ENCODE measurements at regions not wholly inside any gene's neighbourhood (a gene's known extent, or its start where the extent isn't known, plus 50 kb on each side); places are given as distances from the start of the nearest gene placed in this dataset.

GRCh38 chr18:77632758-77633157, 383.1 kb downstream of the GALR1 start:
- no peaks in the 10 kb centered on the region for H3K9me3 ChIP-seq
- H3K4me1 ChIP-seq = no peaks in the 10 kb centered on the region
- H3K36me3 ChIP-seq (replicated peaks) = no peaks in the 10 kb centered on the region
- no peaks in the 10 kb centered on the region for H3K27me3 ChIP-seq (ENCODE audit: low read depth)
- no peak for DNase-seq (ENCODE audit: low spot score in 2 of 2)
- in situ Hi-C loops (cut with MboI; ENCODE audit: low sequenced_read_pairs) = no loop called here
- no peak overlapping the region for H3K4me3 ChIP-seq

- in situ Hi-C loops (cut with MboI; ENCODE audit: low sequenced_read_pairs) = no loop called here
- Histone ChIP-seq H3K36me3 (replicated peaks) (no peaks in the 10 kb centered on the region), H3K4me3 (no peak overlapping the region), H3K4me1 (no peaks in the 10 kb centered on the region), H3K9me3 (no peaks in the 10 kb centered on the region), H3K27me3 (ENCODE audit: low read depth) (no peaks in the 10 kb centered on the region)
- no peak for DNase-seq (ENCODE audit: low spot score in 2 of 2)
These were observed 384.8 kb downstream of the GALR1 start for GRCh38 chr18:77634494-77634893.

DNA sequence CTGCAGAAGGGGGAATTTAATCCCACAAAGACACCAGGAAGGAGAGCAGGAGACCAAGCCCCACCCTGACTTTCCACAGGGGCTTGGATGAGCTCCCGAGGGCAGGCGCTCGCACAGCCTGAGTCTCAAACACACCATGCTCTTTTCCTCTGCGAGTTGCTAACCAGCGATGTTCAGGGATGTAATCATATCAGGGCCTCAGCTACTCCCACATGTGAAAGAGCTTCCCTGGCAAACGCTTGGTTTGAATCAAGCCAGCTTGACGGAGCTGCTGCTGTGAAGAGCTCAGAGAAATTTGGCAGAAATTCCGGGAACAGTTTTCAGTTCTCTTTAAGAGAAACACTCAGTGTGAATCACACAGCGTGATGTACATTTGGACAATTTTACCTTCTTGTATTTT, 385.8 kb downstream of the GALR1 start:
- no peaks in the 10 kb centered on the region for H3K4me1 ChIP-seq
- H3K9me3 ChIP-seq = no peaks in the 10 kb centered on the region
- no peaks in the 10 kb centered on the region for H3K36me3 ChIP-seq (replicated peaks)
- in situ Hi-C loops (cut with MboI; ENCODE audit: low sequenced_read_pairs) = no loop called here
- DNase-seq (ENCODE audit: low spot score in 2 of 2) = no peak
- H3K4me3 ChIP-seq = no peak overlapping the region
- H3K27me3 ChIP-seq (ENCODE audit: low read depth) = no peaks in the 10 kb centered on the region

- Histone ChIP-seq H3K4me1 (no peaks in the 10 kb centered on the region), H3K9me3 (no peaks in the 10 kb centered on the region), H3K36me3 (replicated peaks) (no peaks in the 10 kb centered on the region), H3K4me3 (no peak overlapping the region), H3K27me3 (ENCODE audit: low read depth) (no peaks in the 10 kb centered on the region)
- no peak for DNase-seq (ENCODE audit: low spot score in 2 of 2)
- in situ Hi-C loops (cut with MboI; ENCODE audit: low sequenced_read_pairs) = no loop called here
These were observed 386.2 kb downstream of the GALR1 start for GRCh38 chr18:77635858-77636257.

- no peak overlapping the region for H3K4me3 ChIP-seq
- H3K4me1 ChIP-seq = no peaks in the 10 kb centered on the region
- no peaks in the 10 kb centered on the region; the same call in 1 of the 2 replicates for H3K9me3 ChIP-seq
- in situ Hi-C loops (cut with MboI; ENCODE audit: low sequenced_read_pairs) = no loop called here
- DNase-seq (ENCODE audit: low spot score in 2 of 2) = no peak
- H3K36me3 ChIP-seq (replicated peaks) = no peaks in the 10 kb centered on the region
- no peaks in the 10 kb centered on the region for H3K27me3 ChIP-seq (ENCODE audit: low read depth)
These were observed 395.7 kb downstream of the GALR1 start for GRCh38 chr18:77645170-77645872.

GRCh38 chr18:77647472-77647871, 397.8 kb downstream of the GALR1 start:
- H3K36me3 ChIP-seq (replicated peaks) = no peaks in the 10 kb centered on the region
- in situ Hi-C loops (cut with MboI; ENCODE audit: low sequenced_read_pairs) = no loop called here

DNA sequence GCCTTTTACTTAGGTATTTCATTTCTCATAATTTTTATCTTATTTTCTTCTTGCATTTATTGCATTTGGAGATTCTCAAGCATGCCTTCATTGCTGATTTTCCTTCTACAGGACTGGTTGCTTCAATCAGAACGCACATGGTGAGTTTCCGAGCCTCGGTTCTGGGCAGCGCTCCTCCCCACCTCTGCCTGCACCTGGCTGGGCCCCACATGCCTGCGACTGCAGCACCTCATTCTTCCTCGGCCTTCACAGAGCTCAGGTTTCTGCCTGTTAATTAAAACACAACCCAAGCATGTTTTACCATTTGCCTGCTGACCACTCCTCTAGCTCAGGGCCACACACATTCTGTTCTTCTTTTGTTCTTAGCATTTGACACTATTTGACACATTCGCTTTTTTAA, 398.8 kb downstream of the GALR1 start:
- in situ Hi-C loops (cut with MboI; ENCODE audit: low sequenced_read_pairs) = no loop called here
- Histone ChIP-seq H3K4me3 (no peak overlapping the region), H3K27me3 (ENCODE audit: low read depth) (no peaks in the 10 kb centered on the region), H3K9me3 (no peaks in the 10 kb centered on the region; the same call in 1 of the 2 replicates), H3K4me1 (no peaks in the 10 kb centered on the region), H3K36me3 (replicated peaks) (no peaks in the 10 kb centered on the region)
- no peak for DNase-seq (ENCODE audit: low spot score in 2 of 2)

More at GRCh38 chr18:77647472-77647871, 397.8 kb downstream of the GALR1 start:
- no peaks in the 10 kb centered on the region for H3K4me1 ChIP-seq
- no peak for DNase-seq (ENCODE audit: low spot score in 2 of 2)
- H3K9me3 ChIP-seq = no peaks in the 10 kb centered on the region; the same call in 1 of the 2 replicates
- no peaks in the 10 kb centered on the region for H3K27me3 ChIP-seq (ENCODE audit: low read depth)
- H3K4me3 ChIP-seq = no peak overlapping the region

GRCh38 chr18:77650799-77651385, 401.2 kb downstream of the GALR1 start:
- in situ Hi-C loops (cut with MboI; ENCODE audit: low sequenced_read_pairs) = no loop called here
- H3K4me1 ChIP-seq = no peaks in the 10 kb centered on the region
- peak; percentile 26 to 70 for DNase-seq (ENCODE audit: low spot score in 2 of 2)
- H3K4me3 ChIP-seq = no peak overlapping the region
- H3K36me3 ChIP-seq (replicated peaks) = no peaks in the 10 kb centered on the region
- H3K27me3 ChIP-seq (ENCODE audit: low read depth) = no peaks in the 10 kb centered on the region
- H3K9me3 ChIP-seq = no peaks in the 10 kb centered on the region

DNA sequence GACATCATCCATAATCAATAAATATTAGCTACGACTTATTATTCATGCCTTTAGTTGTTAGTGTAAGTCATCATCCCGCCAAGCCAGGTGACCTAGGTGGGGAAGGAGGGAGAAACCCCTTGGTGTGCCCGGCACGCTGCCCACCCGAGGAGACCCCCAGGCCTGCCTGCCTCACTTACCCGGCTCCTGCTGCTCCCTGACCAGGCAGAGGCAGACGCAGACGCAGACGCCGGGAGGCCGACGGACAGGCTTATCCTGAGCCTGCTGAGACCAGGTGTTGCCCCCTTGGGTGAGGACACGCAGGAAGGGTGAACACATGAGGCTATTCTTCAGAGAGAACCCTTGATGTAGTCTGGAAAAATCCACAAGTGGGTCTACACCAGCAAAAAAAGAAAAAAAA, 401.8 kb downstream of the GALR1 start:
- Histone ChIP-seq H3K36me3 (replicated peaks) (no peaks in the 10 kb centered on the region), H3K4me1 (no peaks in the 10 kb centered on the region), H3K9me3 (no peaks in the 10 kb centered on the region), H3K27me3 (ENCODE audit: low read depth) (no peaks in the 10 kb centered on the region), H3K4me3 (no peak overlapping the region)
- DNase-seq (ENCODE audit: low spot score in 2 of 2) = no peak
- in situ Hi-C loops (cut with MboI; ENCODE audit: low sequenced_read_pairs) = no loop called here

- H3K27me3 ChIP-seq (ENCODE audit: low read depth) = no peaks in the 10 kb centered on the region
- no peaks in the 10 kb centered on the region for H3K4me1 ChIP-seq
- in situ Hi-C loops (cut with MboI; ENCODE audit: low sequenced_read_pairs) = no loop called here
- H3K4me3 ChIP-seq = no peak overlapping the region
- no peak for DNase-seq (ENCODE audit: low spot score in 2 of 2)
- H3K36me3 ChIP-seq (replicated peaks) = no peaks in the 10 kb centered on the region
- H3K9me3 ChIP-seq = no peaks in the 10 kb centered on the region
These were observed 404.1 kb downstream of the GALR1 start for GRCh38 chr18:77653792-77654191.

DNA sequence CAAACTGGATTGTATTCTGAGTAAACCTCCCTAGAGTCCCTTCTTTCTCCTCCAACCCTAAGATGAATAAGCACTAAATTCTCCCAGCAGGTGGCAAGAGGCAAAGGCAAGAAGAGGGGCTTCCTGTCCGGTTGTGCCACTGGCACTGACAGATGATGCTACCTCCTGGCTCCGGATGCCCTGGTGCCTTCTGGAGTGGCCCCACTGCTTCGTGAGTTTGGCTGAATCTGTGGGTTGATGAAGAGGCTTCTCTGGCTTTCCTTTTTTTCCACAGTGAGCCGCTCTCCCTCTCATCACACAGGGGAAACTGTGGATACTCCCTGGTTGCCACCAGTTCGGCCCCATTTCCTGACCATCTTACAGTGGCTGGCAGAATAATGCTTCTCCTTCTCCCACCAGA, 404.7 kb downstream of the GALR1 start:
- no peaks in the 10 kb centered on the region for H3K4me1 ChIP-seq
- DNase-seq (ENCODE audit: low spot score in 2 of 2) = no peak
- H3K4me3 ChIP-seq = no peak overlapping the region
- H3K9me3 ChIP-seq = no peaks in the 10 kb centered on the region
- in situ Hi-C loops (cut with MboI; ENCODE audit: low sequenced_read_pairs) = no loop called here
- H3K27me3 ChIP-seq (ENCODE audit: low read depth) = no peaks in the 10 kb centered on the region
- H3K36me3 ChIP-seq (replicated peaks) = no peaks in the 10 kb centered on the region

- Histone ChIP-seq H3K36me3 (replicated peaks) (no peaks in the 10 kb centered on the region), H3K27me3 (ENCODE audit: low read depth) (no peaks in the 10 kb centered on the region), H3K4me1 (no peaks in the 10 kb centered on the region), H3K4me3 (no peak overlapping the region), H3K9me3 (no peaks in the 10 kb centered on the region)
- in situ Hi-C loops (cut with MboI; ENCODE audit: low sequenced_read_pairs) = no loop called here
- no peak for DNase-seq (ENCODE audit: low spot score in 2 of 2)
These were observed 408.1 kb downstream of the GALR1 start for GRCh38 chr18:77657651-77658298.

GRCh38 chr18:77658299-77658662, 408.6 kb downstream of the GALR1 start:
- H3K27me3 ChIP-seq (ENCODE audit: low read depth) = no peaks in the 10 kb centered on the region
- no peaks in the 10 kb centered on the region for H3K9me3 ChIP-seq
- H3K4me3 ChIP-seq = no peak overlapping the region
- no peaks in the 10 kb centered on the region for H3K36me3 ChIP-seq (replicated peaks)
- DNase-seq (ENCODE audit: low spot score in 2 of 2) = no peak
- in situ Hi-C loops (cut with MboI; ENCODE audit: low sequenced_read_pairs) = no loop called here
- H3K4me1 ChIP-seq = no peaks in the 10 kb centered on the region

DNA sequence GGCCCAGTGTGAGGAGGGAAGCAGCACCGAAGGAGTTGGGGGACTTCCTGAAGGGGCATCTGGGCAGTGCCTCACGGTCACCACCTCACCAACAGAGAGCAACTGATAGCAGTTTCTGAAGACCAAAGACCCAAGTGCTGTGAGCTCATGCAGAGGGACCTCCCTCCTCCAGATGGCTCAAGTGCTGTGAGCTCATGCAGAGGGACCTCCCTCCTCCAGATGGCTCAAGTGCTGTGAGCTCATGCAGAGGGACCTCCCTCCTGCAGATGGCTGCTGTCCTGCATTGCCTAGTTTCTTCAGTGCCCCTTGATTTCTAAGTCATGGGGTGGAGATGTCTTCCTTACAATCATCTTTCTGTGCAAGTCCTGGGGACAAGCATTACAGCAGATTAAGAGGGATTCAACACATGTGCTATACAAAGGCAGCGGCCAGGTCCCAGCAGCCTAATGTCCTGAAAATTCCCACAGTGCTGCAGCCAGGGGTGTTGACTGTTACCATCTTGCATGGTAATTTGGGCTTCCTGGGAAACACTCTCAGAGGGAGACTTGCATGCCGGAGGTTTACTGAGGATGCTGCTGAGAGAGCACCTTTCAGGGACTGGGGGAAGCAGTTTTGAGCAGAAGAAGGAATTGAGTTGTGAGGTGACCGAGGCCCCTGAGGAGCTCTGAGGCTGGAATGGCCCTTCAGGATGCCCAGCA, 409.3 kb downstream of the GALR1 start:
- in situ Hi-C loops (cut with MboI; ENCODE audit: low sequenced_read_pairs) = no loop called here
- no peak for DNase-seq (ENCODE audit: low spot score in 2 of 2)

More for the DNA sequence above, 409.3 kb downstream of the GALR1 start:
- no peaks in the 10 kb centered on the region for H3K9me3 ChIP-seq
- no peaks in the 10 kb centered on the region for H3K36me3 ChIP-seq (replicated peaks)
- H3K4me3 ChIP-seq = no peak overlapping the region
- no peaks in the 10 kb centered on the region for H3K27me3 ChIP-seq (ENCODE audit: low read depth)
- no peaks in the 10 kb centered on the region for H3K4me1 ChIP-seq
